GM23338 (cell line): ENCODE measurements at regions not wholly inside any gene's neighbourhood (a gene's known extent, or its start where the extent isn't known, plus 50 kb on each side); places are given as distances from the start of the nearest gene placed in this dataset.

Experiments used
- ATAC-seq: fragments of 200-7000 bp; cut with Tn5 transposase; 3 replicates; pipeline ENCODE4 v1.9.1; 2020
- DNase-seq: peaks from one replicate; pipeline ENCODE4 v3.0.0-alpha.2; 2015; ENCODE audit warnings: low spot score
- H2AFZ ChIP-seq: fragments of 200-600 bp; sonication (generic); 2 replicates; pipeline ENCODE4 v1.8.0; 2016; ENCODE audit warnings: antibody characterized with exemption, mild to moderate bottlenecking, moderate library complexity
- H3F3A ChIP-seq: fragments of 200-600 bp; sonication (generic); replicated peaks from 2 replicates; pipeline ENCODE4 v1.8.0; 2017; ENCODE audit warnings: antibody characterized with exemption, mixed run types, low read depth
- H3K27ac ChIP-seq: fragments of 200-600 bp; sonication (generic); 2 replicates; pipeline ENCODE4 v1.6.1; 2016; ENCODE audit warnings: low read depth
- H3K27me3 ChIP-seq: fragments of 200-600 bp; sonication (generic); 2 replicates; pipeline ENCODE4 v1.8.0; 2016; ENCODE audit warnings: mild to moderate bottlenecking, mixed run types, moderate library complexity; ENCODE audit not compliant: insufficient read depth
- H3K36me3 ChIP-seq: fragments of 200-600 bp; sonication (generic); 2 replicates; pipeline ENCODE4 v1.8.0; 2016; ENCODE audit warnings: mild to moderate bottlenecking; ENCODE audit not compliant: insufficient read depth
- H3K4me1 ChIP-seq: fragments of 200-600 bp; sonication (generic); 2 replicates; pipeline ENCODE4 v1.8.0; 2016; ENCODE audit warnings: mild to moderate bottlenecking, moderate library complexity; ENCODE audit not compliant: insufficient read depth
- H3K4me2 ChIP-seq: fragments of 200-600 bp; sonication (generic); 2 replicates; pipeline ENCODE4 v1.7.1; 2017; ENCODE audit warnings: mixed run types
- H3K4me3 ChIP-seq: fragments of 200-600 bp; sonication (generic); 2 replicates; pipeline ENCODE4 v1.6.1; 2016; ENCODE audit warnings: mixed run types
- H3K79me2 ChIP-seq: fragments of 200-600 bp; sonication (generic); replicated peaks from 2 replicates; pipeline ENCODE4 v1.8.0; 2017; ENCODE audit warnings: mild to moderate bottlenecking; ENCODE audit not compliant: insufficient read depth
- H3K9me2 ChIP-seq: fragments of 200-600 bp; sonication (generic); 2 replicates; pipeline ENCODE4 v1.8.0; 2017; ENCODE audit not compliant: insufficient read depth
- H4K20me1 ChIP-seq: fragments of 200-600 bp; sonication (generic); replicated peaks from 2 replicates; pipeline ENCODE4 v1.8.0; 2017; ENCODE audit warnings: mild to moderate bottlenecking; ENCODE audit not compliant: insufficient read depth
- H3K27ac Mint-ChIP-seq: 2 replicates; pipeline ENCODE4 v1.8.0; 2020; ENCODE audit warnings: inconsistent platforms, mild to moderate bottlenecking, moderate library complexity, mixed read lengths
- H3K27me3 Mint-ChIP-seq: 3 replicates; pipeline ENCODE4 v1.8.0; 2022; ENCODE audit warnings: low read depth, mild to moderate bottlenecking, moderate library complexity, mixed read lengths, inconsistent platforms; ENCODE audit not compliant: insufficient read depth, poor library complexity
- H3K36me3 Mint-ChIP-seq: 3 replicates; pipeline ENCODE4 v1.8.0; 2021; ENCODE audit warnings: low read depth, mild to moderate bottlenecking, inconsistent platforms, moderate library complexity, mixed read lengths
- H3K4me1 Mint-ChIP-seq: 3 replicates; pipeline ENCODE4 v1.8.0; 2020; ENCODE audit warnings: mild to moderate bottlenecking, inconsistent platforms, mixed read lengths
- H3K4me3 Mint-ChIP-seq: 3 replicates; pipeline ENCODE4 v1.8.0; 2021; ENCODE audit warnings: moderate library complexity, mild to moderate bottlenecking, inconsistent platforms, mixed read lengths
- H3K9me3 Mint-ChIP-seq: 3 replicates; pipeline ENCODE4 v1.8.0; 2020; ENCODE audit warnings: moderate library complexity, mild to moderate bottlenecking, inconsistent platforms, mixed read lengths
- CREB1 ChIP-seq: fragments of 250-450 bp; sonication (Bioruptor Pico); IDR thresholded peaks from 2 replicates; pipeline ENCODE4 v1.5.0; 2020; ENCODE audit warnings: low read depth, mild to moderate bottlenecking, moderate library complexity
- EZH2 ChIP-seq: fragments of 200-600 bp; sonication (generic); IDR thresholded peaks from one replicate; pipeline ENCODE4 v1.8.0; 2017; ENCODE audit warnings: antibody characterized with exemption, mild to moderate bottlenecking, low read depth; ENCODE audit not compliant: unreplicated experiment
- EZH2phosphoT487 ChIP-seq: fragments of 200-600 bp; sonication (generic); IDR thresholded peaks from one replicate; pipeline ENCODE4 v1.8.1; 2018; ENCODE audit warnings: antibody characterized with exemption; ENCODE audit not compliant: unreplicated experiment
- JUNB ChIP-seq: IDR thresholded peaks from one replicate; pipeline ENCODE4 v1.6.1; 2016; ENCODE audit warnings: antibody characterized with exemption; ENCODE audit not compliant: unreplicated experiment
- NANOG ChIP-seq: IDR thresholded peaks from 2 replicates; pipeline ENCODE4 v1.6.1; 2016; ENCODE audit warnings: antibody characterized with exemption, borderline replicate concordance
- POLR2AphosphoS5 ChIP-seq: IDR thresholded peaks from 2 replicates; pipeline ENCODE4 v1.6.1; 2016; ENCODE audit warnings: antibody characterized with exemption, low read depth
- STAT1 ChIP-seq: IDR thresholded peaks from one replicate; pipeline ENCODE4 v1.6.1; 2016; ENCODE audit warnings: antibody characterized with exemption; ENCODE audit not compliant: unreplicated experiment
- ZNF114 ChIP-seq: fragments of 250-450 bp; sonication (Bioruptor Pico); IDR thresholded peaks from 2 replicates; pipeline ENCODE4 v1.5.0; 2020; ENCODE audit warnings: mild to moderate bottlenecking, moderate library complexity
- ZNF331 ChIP-seq: fragments of 250-450 bp; sonication (Bioruptor Pico); IDR thresholded peaks from 2 replicates; pipeline ENCODE4 v1.5.0; 2020; ENCODE audit warnings: low read depth, mild to moderate bottlenecking, moderate library complexity
- ZNF462 ChIP-seq: fragments of 250-450 bp; sonication (Bioruptor Pico); IDR thresholded peaks from 2 replicates; pipeline ENCODE4 v1.5.0; 2020; ENCODE audit warnings: mild to moderate bottlenecking, moderate library complexity
- TF ChIP-seq, protein P1 (sequence below): IDR thresholded peaks from 2 replicates; pipeline ENCODE4 v1.6.1; 2016; ENCODE audit warnings: antibody characterized with exemption
- TF ChIP-seq, protein P2 (sequence below): IDR thresholded peaks from one replicate; pipeline ENCODE4 v1.6.1; 2018; ENCODE audit warnings: antibody characterized with exemption; ENCODE audit not compliant: unreplicated experiment
- TF ChIP-seq, protein P3 (sequence below), 2 experiments: fragments of 200-600 bp in 1 of 2; sonication (generic) in 1 of 2; conservative IDR thresholded peaks; 2 replicates each; pipeline versions ENCODE4 v1.5.1 to v1.6.1; 2016 to 2017; ENCODE audit warnings: antibody characterized with exemption in 2 of 2, low read depth in 2 of 2, mild to moderate bottlenecking in 2 of 2, moderate library complexity in 1 of 2

DNA sequence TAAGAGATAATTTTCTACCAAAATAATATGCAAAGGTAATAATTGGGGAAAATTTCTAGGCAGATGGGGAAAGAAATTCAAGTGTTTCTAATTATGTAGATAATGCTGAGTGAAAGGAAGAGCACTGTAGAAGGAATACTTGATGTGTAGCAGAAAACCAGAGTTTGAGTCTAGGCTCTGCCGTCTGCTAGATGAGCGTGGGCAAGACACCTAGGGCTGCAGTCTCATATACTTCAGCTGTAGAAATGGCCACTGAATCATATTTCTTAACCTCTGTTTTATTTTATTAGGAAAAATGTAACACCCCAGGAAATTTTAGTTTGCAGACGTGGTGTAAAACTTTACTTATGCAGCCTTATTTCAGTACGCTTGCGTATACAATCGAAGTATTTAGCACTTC lies 59.8 kb upstream of the SLC38A2 start:
- Histone ChIP-seq H3K27ac (peak overlapping the region; percentile 23; the same call in 1 of the 2 replicates), H2AFZ (no peak overlapping the region), H3K9me2 (0 out of 2 replicates have a peak, but pooled peaks cover 4% of the 10 kb centered on the region), H4K20me1 (no peaks in the 10 kb centered on the region), H3K4me2 (no peak overlapping the region), H3F3A (0 out of 2 replicates have a peak, but pooled peaks cover 2% of the 10 kb centered on the region), H3K36me3 (peaks cover 1% of the 10 kb centered on the region; the same call in 1 of the 2 replicates), H3K4me3 (no peak overlapping the region), H3K4me1 (peaks cover 20% of the 10 kb centered on the region), H3K27me3 (no peaks in the 10 kb centered on the region), H3K79me2 (no peaks in the 10 kb centered on the region)
- H3K27me3 Mint-ChIP-seq = peaks cover 6% of the 10 kb centered on the region
- ATAC-seq = no peak
- H3K4me1 Mint-ChIP-seq = peaks cover 37% of the 10 kb centered on the region
- no peak for TF ChIP-seq EZH2
- TF ChIP-seq STAT1 = no peak
- no peak for TF ChIP-seq POLR2AphosphoS5
- TF ChIP-seq, protein P1, sequence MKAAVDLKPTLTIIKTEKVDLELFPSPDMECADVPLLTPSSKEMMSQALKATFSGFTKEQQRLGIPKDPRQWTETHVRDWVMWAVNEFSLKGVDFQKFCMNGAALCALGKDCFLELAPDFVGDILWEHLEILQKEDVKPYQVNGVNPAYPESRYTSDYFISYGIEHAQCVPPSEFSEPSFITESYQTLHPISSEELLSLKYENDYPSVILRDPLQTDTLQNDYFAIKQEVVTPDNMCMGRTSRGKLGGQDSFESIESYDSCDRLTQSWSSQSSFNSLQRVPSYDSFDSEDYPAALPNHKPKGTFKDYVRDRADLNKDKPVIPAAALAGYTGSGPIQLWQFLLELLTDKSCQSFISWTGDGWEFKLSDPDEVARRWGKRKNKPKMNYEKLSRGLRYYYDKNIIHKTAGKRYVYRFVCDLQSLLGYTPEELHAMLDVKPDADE = no peak
- TF ChIP-seq, protein P2, sequence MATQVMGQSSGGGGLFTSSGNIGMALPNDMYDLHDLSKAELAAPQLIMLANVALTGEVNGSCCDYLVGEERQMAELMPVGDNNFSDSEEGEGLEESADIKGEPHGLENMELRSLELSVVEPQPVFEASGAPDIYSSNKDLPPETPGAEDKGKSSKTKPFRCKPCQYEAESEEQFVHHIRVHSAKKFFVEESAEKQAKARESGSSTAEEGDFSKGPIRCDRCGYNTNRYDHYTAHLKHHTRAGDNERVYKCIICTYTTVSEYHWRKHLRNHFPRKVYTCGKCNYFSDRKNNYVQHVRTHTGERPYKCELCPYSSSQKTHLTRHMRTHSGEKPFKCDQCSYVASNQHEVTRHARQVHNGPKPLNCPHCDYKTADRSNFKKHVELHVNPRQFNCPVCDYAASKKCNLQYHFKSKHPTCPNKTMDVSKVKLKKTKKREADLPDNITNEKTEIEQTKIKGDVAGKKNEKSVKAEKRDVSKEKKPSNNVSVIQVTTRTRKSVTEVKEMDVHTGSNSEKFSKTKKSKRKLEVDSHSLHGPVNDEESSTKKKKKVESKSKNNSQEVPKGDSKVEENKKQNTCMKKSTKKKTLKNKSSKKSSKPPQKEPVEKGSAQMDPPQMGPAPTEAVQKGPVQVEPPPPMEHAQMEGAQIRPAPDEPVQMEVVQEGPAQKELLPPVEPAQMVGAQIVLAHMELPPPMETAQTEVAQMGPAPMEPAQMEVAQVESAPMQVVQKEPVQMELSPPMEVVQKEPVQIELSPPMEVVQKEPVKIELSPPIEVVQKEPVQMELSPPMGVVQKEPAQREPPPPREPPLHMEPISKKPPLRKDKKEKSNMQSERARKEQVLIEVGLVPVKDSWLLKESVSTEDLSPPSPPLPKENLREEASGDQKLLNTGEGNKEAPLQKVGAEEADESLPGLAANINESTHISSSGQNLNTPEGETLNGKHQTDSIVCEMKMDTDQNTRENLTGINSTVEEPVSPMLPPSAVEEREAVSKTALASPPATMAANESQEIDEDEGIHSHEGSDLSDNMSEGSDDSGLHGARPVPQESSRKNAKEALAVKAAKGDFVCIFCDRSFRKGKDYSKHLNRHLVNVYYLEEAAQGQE = no peak
- no peak for TF ChIP-seq CREB1 (CRISPR knock-in tag)
- no peak for TF ChIP-seq EZH2phosphoT487
- TF ChIP-seq, protein P3, sequence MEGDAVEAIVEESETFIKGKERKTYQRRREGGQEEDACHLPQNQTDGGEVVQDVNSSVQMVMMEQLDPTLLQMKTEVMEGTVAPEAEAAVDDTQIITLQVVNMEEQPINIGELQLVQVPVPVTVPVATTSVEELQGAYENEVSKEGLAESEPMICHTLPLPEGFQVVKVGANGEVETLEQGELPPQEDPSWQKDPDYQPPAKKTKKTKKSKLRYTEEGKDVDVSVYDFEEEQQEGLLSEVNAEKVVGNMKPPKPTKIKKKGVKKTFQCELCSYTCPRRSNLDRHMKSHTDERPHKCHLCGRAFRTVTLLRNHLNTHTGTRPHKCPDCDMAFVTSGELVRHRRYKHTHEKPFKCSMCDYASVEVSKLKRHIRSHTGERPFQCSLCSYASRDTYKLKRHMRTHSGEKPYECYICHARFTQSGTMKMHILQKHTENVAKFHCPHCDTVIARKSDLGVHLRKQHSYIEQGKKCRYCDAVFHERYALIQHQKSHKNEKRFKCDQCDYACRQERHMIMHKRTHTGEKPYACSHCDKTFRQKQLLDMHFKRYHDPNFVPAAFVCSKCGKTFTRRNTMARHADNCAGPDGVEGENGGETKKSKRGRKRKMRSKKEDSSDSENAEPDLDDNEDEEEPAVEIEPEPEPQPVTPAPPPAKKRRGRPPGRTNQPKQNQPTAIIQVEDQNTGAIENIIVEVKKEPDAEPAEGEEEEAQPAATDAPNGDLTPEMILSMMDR (conservative IDR thresholded peaks at IDR 0.05; ENCODE audit: low read depth in 2 of 2) = no peak
- TF ChIP-seq ZNF462 (CRISPR knock-in tag) = no peak
- TF ChIP-seq ZNF114 (CRISPR knock-in tag) = no peak
- no peak for TF ChIP-seq JUNB
- TF ChIP-seq NANOG = no peak
- TF ChIP-seq ZNF331 = no peak
- no peak for DNase-seq
- peaks cover 16% of the 10 kb centered on the region for H3K36me3 Mint-ChIP-seq
- no peak overlapping the region for H3K4me3 Mint-ChIP-seq
- peak overlapping the region; percentile 64; the same call in 1 of the 2 replicates for H3K27ac Mint-ChIP-seq
- peaks cover 14% of the 10 kb centered on the region for H3K9me3 Mint-ChIP-seq
